GM12891 (cell line): ENCODE measurements at regions not wholly inside any gene's neighbourhood (a gene's known extent, or its start where the extent isn't known, plus 50 kb on each side); places are given as distances from the start of the nearest gene placed in this dataset.

Experiments
- POLR2A ChIP-seq: IDR thresholded peaks from 2 replicates; pipeline ENCODE4 v1.6.1; 2011; ENCODE audit warnings: low read depth, low read length, control low read depth
- TAF1 ChIP-seq: IDR thresholded peaks from 2 replicates; pipeline ENCODE4 v1.6.1; 2011; ENCODE audit warnings: low read depth, low read length, control low read depth

- no peak for TF ChIP-seq POLR2A
- TF ChIP-seq TAF1, result no peak
These were observed 291.1 kb upstream of the PRKCQ start for GRCh38 chr10:6871128-6871527.
